Hepatocyte (in vitro differentiated cells): ENCODE measurements at regions not wholly inside any gene's neighbourhood (a gene's known extent, or its start where the extent isn't known, plus 50 kb on each side); places are given as distances from the start of the nearest gene placed in this dataset.

Source experiments
- CTCF ChIP-seq: fragments of 200-600 bp; sonication (generic); IDR thresholded peaks from 2 replicates; pipeline ENCODE4 v1.5.1; 2016; ENCODE audit warnings: antibody characterized with exemption, mild to moderate bottlenecking; ENCODE audit not compliant: poor library complexity
- EZH2 ChIP-seq: fragments of 200-600 bp; sonication (generic); IDR thresholded peaks from 2 replicates; pipeline ENCODE4 v1.6.1; 2016; ENCODE audit warnings: antibody characterized with exemption, mild to moderate bottlenecking, borderline replicate concordance
- EZH2phosphoT487 ChIP-seq: fragments of 200-600 bp; sonication (generic); IDR thresholded peaks from one replicate; pipeline ENCODE4 v1.6.1; 2018; ENCODE audit warnings: antibody characterized with exemption, mild to moderate bottlenecking, low read depth, moderate library complexity; ENCODE audit not compliant: unreplicated experiment, severe bottlenecking

- TF ChIP-seq CTCF (peak; percentile 44), EZH2phosphoT487 (no peak), EZH2 (no peak)
Measured at GRCh38 chr3:22175947-22176346, 424.9 kb upstream of the ZNF385D start.
